ENCODE measurements at regions not wholly inside any gene's neighbourhood (a gene's known extent, or its start where the extent isn't known, plus 50 kb on each side); places are given as distances from the start of the nearest gene placed in this dataset.

DNA sequence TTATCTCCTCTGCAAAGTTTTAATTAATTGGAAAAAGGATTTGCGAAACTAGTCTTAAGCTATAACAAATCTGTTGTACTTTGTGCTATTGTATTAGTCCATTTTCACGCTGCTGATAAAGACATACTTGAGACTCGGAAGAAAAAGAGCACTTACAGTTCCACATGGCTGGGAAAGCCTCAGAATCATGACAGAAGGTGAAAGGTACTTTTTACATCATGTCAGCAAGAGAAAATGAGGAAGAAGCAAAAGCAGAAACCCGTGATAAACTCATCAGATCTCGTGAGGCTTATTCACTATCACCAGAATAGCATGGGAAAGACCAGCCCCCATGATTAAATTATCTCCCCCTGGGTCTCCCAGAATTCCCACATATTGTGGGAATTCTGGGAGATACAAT, 118.1 kb upstream of the PRKD1 start:
- no peak for TF ChIP-seq CTCF (IDR thresholded peaks at IDR 0.05; ENCODE audit: low read depth, low read length)
- no peak for TF ChIP-seq EZH2phosphoT487 (IDR thresholded peaks at IDR 0.05; ENCODE audit: low read depth)

Data from OCI-LY3 (cell line).